CD4-positive, alpha-beta memory T cell (primary cell): ENCODE measurements at regions not wholly inside any gene's neighbourhood (a gene's known extent, or its start where the extent isn't known, plus 50 kb on each side); places are given as distances from the start of the nearest gene placed in this dataset.
"Not testable (repeated sequence)": the region's sequence is repeated elsewhere in the genome, so short reads cannot be mapped to it uniquely, and the experiment has no call there.

Experiments used
- CTCF ChIA-PET: fragments of 350-600 bp; sonication (Branson Sonifier 250); formaldehyde crosslinking; loops from one replicate; lab custom pipeline; 2021; ENCODE audit warnings: inconsistent platforms; ENCODE audit not compliant: partially characterized antibody; lab: Charles Lee
- POLR2A ChIA-PET: fragments of 350-600 bp; sonication (Branson Sonifier 250); formaldehyde crosslinking; loops from one replicate; lab custom pipeline; 2021; ENCODE audit not compliant: partially characterized antibody; lab: Charles Lee
- DNase-seq, 5 donors: peaks; one replicate each; pipeline versions ENCODE4 v3.0.0 to v3.0.0-alpha.2; 2020 to 2022; ENCODE audit warnings: mixed read lengths in 1 of 5
- H3K27ac ChIP-seq: one replicate; pipeline ENCODE4 v1.7.0; 2013; ENCODE audit warnings: low read depth, low read length
- H3K27me3 ChIP-seq: 2 replicates; pipeline ENCODE4 v1.7.0; 2013; ENCODE audit warnings: mild to moderate bottlenecking, low read length, moderate library complexity; ENCODE audit not compliant: insufficient read depth
- H3K36me3 ChIP-seq: 2 replicates; pipeline ENCODE4 v1.7.0; 2013; ENCODE audit warnings: mild to moderate bottlenecking, low read length, moderate library complexity; ENCODE audit not compliant: insufficient read depth
- H3K4me1 ChIP-seq: 2 replicates; pipeline ENCODE4 v1.7.0; 2013; ENCODE audit warnings: mild to moderate bottlenecking, low read length, moderate library complexity; ENCODE audit not compliant: insufficient read depth
- H3K4me3 ChIP-seq, 2 donors: one replicate each; pipeline ENCODE4 v1.7.0; 2013; ENCODE audit warnings: low read length in 2 of 2, mild to moderate bottlenecking in 1 of 2
- H3K9me3 ChIP-seq, 2 donors: one replicate each; pipeline ENCODE4 v1.7.0; 2013; ENCODE audit warnings: low read length in 2 of 2, control low read depth in 1 of 2; ENCODE audit not compliant: control insufficient read depth in 1 of 2
- H3K27ac Mint-ChIP-seq, 7 donors: one replicate each; pipeline ENCODE4 v1.8.0; 2020 to 2021; ENCODE audit warnings: mixed read lengths in 7 of 7, mild to moderate bottlenecking in 6 of 7, inconsistent platforms in 3 of 7, moderate library complexity in 3 of 7
- H3K27me3 Mint-ChIP-seq, 2 donors: one replicate each; pipeline ENCODE4 v1.8.0; 2020 to 2021; ENCODE audit warnings: mixed read lengths in 2 of 2
- H3K36me3 Mint-ChIP-seq, 2 donors: one replicate each; pipeline ENCODE4 v1.8.0; 2020 to 2021; ENCODE audit warnings: mixed read lengths in 2 of 2, inconsistent platforms in 1 of 2, mild to moderate bottlenecking in 1 of 2
- H3K4me1 Mint-ChIP-seq, 4 donors: one replicate each; pipeline ENCODE4 v1.8.0; 2020 to 2021; ENCODE audit warnings: mixed read lengths in 4 of 4, mild to moderate bottlenecking in 1 of 4
- H3K4me3 Mint-ChIP-seq, 8 donors: one replicate each; pipeline ENCODE4 v1.8.0; 2020 to 2021; ENCODE audit warnings: mixed read lengths in 8 of 8, mild to moderate bottlenecking in 7 of 8, moderate library complexity in 6 of 8, inconsistent platforms in 3 of 8
- H3K9me3 Mint-ChIP-seq, 8 donors: one replicate each; pipeline ENCODE4 v1.8.0; 2020 to 2021; ENCODE audit warnings: mixed read lengths in 8 of 8, mild to moderate bottlenecking in 5 of 8, inconsistent platforms in 3 of 8, moderate library complexity in 1 of 8
- intact Hi-C: fragments of 100-400 bp; cut with micrococcal nuclease; formaldehyde crosslinking; loops from one replicate; pipeline ENCODE4 v1.15.1; 2023

DNA sequence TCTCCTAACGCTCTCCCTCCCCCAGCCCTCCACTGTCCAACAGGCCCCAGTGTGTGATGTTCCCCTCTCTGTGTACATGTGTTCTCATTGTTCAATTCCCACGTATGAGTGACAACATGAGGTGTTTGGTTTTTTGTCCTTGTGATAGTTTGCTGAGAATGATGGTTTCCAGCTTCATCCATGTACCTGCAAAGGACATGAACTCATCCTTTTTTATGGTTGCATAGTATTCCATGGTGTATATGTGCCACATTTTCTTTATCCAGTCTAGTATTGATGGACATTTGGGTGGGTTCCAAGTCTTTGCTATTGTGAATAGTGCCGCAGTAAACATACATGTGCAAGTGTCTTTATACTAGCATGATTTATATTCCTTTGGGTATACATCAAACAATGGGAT is 347.4 kb downstream of the MAGEE1 start:
- H3K36me3 Mint-ChIP-seq, H3K27ac ChIP-seq, H3K27me3 Mint-ChIP-seq, DNase-seq, H3K4me3 Mint-ChIP-seq, H3K27ac Mint-ChIP-seq, H3K9me3 Mint-ChIP-seq, intact Hi-C loops, H3K4me3 ChIP-seq, H3K4me1 ChIP-seq, CTCF ChIA-PET, POLR2A ChIA-PET, H3K27me3 ChIP-seq, H3K9me3 ChIP-seq, H3K36me3 ChIP-seq, H3K4me1 Mint-ChIP-seq: not testable (repeated sequence)

DNA sequence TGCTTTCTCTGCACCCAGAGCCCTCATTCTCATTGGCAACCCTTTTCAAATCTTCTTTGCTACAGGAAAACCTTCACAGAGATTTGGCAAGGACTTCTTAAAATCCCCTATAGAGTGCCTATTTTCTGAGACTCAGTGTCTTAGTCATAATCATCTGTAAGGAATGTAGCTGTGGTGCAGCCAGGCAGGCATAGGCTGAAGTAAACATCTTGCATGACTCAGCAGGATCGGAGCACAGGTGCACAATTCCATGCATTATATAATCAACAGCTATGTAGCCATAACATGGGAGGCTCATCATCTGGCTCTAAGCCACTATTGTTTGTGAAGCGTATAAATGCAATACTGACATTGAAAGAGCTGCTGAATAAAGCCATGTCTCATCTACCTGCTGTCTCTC is 368.8 kb downstream of the MAGEE1 start:
- ChIA-PET CTCF (no interaction called here), POLR2A (no interaction called here)
- H3K4me3 ChIP-seq, result no peak overlapping the region
- H3K36me3 Mint-ChIP-seq, result no peaks in the 10 kb centered on the region
- no peaks in the 10 kb centered on the region for H3K27me3 ChIP-seq
- intact Hi-C loops, result no loop called here
- H3K9me3 ChIP-seq, result no peaks in the 10 kb centered on the region
- DNase-seq, result no peak
- H3K4me3 Mint-ChIP-seq, result no peak overlapping the region
- no peak overlapping the region for H3K27ac Mint-ChIP-seq
- H3K4me1 ChIP-seq, result no peaks in the 10 kb centered on the region
- no peaks in the 10 kb centered on the region for H3K36me3 ChIP-seq
- no peak overlapping the region for H3K27ac ChIP-seq
- no peaks in the 10 kb centered on the region for H3K9me3 Mint-ChIP-seq
- H3K4me1 Mint-ChIP-seq, result no peaks in the 10 kb centered on the region
- no peaks in the 10 kb centered on the region for H3K27me3 Mint-ChIP-seq

DNA sequence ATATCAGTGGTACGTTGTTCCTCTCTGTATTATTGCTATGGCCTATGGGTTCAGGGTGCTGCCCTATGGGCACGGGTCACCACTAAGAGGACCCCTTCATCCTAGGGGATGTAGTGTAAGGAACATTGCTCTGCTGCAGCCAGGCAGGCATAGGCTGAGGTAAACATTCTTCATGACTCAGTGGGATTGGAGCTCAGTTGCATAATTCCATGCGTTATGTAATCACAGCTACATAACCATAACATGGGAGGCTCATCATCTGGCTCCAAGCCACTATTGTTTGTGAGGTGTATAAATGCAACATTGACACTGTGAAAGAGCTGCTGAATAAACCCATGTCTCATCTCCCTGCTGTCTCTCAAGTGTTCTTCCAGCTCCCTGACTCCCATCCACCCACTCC is 375.2 kb downstream of the MAGEE1 start:
- Mint-ChIP-seq H3K27me3 (no peaks in the 10 kb centered on the region), H3K36me3 (no peaks in the 10 kb centered on the region), H3K9me3 (peaks cover 0 to 2% (median 0%) of the 10 kb centered on the region in 8 donors), H3K4me1 (no peaks in the 10 kb centered on the region), H3K4me3 (no peak overlapping the region), H3K27ac (no peak overlapping the region)
- POLR2A ChIA-PET, result no interaction called here
- Histone ChIP-seq H3K27me3 (no peaks in the 10 kb centered on the region), H3K4me1 (no peaks in the 10 kb centered on the region), H3K27ac (no peak overlapping the region), H3K9me3 (no peaks in the 10 kb centered on the region), H3K36me3 (no peaks in the 10 kb centered on the region), H3K4me3 (no peak overlapping the region)
- CTCF ChIA-PET, result no interaction called here
- DNase-seq, result no peak
- intact Hi-C loops, result no loop called here

DNA sequence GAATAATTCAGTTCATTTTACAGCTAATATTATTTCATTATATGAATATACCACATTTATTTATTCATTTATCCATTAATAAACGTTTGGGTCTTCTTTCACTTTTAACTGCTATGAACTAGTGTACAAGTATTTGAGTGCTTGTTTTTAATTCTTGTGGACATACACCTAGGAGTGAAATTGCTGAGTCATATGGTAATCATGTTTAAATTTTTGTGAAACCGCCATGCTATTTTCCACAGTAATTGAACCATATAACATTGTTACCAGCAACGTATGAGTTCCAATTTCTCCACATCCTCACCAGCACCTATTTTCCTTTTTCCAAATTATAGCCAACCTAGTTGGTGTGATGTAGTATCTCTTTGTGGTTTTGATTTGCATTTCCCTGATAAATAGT is 388.2 kb downstream of the MAGEE1 start:
- H3K4me1 Mint-ChIP-seq, result no peaks in the 10 kb centered on the region
- H3K36me3 Mint-ChIP-seq, result no peaks in the 10 kb centered on the region
- no peaks in the 10 kb centered on the region for H3K27me3 Mint-ChIP-seq
- H3K4me3 Mint-ChIP-seq, result no peak overlapping the region
- intact Hi-C loops, result no loop called here
- Histone ChIP-seq H3K9me3 (no peaks in the 10 kb centered on the region), H3K4me3 (no peak overlapping the region), H3K36me3 (no peaks in the 10 kb centered on the region), H3K4me1 (no peaks in the 10 kb centered on the region), H3K27me3 (no peaks in the 10 kb centered on the region), H3K27ac (no peak overlapping the region)
- no peak for DNase-seq
- ChIA-PET CTCF (no interaction called here), POLR2A (no interaction called here)
- peaks cover 0 to 2% (median 0%) of the 10 kb centered on the region in 8 donors for H3K9me3 Mint-ChIP-seq
- H3K27ac Mint-ChIP-seq, result no peak overlapping the region

DNA sequence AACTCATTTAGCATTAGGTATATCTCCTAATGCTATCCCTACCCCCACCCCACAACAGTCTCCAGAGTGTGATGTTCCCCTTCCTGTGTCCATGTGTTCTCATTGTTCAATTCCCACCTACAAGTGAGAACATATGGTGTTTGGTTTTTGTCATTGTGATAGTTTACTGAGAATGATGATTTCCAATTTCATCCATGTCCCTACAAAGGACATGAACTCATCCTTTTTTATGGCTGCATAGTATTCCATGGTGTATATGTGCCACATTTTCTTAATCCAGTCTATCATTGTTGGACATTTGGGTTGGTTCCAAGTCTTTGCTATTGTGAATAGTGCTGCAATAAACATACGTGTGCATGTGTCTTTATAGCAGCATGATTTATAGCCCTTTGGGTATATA is 389.8 kb downstream of the MAGEE1 start:
- intact Hi-C loops, DNase-seq, POLR2A ChIA-PET, H3K36me3 ChIP-seq, H3K9me3 ChIP-seq, CTCF ChIA-PET, H3K27me3 ChIP-seq, H3K27ac Mint-ChIP-seq, H3K4me3 ChIP-seq, H3K36me3 Mint-ChIP-seq, H3K4me3 Mint-ChIP-seq, H3K27ac ChIP-seq, H3K4me1 ChIP-seq, H3K4me1 Mint-ChIP-seq, H3K27me3 Mint-ChIP-seq, H3K9me3 Mint-ChIP-seq: not testable (repeated sequence)

DNA sequence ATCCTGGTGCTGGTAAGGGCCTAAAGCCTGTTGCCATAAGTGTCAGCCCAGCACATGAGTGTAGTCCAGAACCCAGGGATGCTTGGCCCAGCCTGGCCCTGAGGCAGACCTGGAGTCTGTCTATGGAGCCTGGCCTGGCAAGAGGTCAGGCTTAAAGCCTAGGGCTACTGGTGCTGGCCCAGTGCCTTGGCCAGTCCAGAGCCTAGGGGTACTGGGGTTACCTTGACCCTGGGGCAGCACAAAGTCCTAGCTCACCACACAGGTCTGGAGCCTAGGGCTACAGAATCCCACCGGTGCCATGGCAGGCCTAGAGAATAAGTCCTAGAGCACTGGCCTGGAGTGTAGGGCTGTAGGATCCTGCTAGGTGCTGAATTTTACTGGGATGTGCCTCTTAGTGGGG is 393.8 kb downstream of the MAGEE1 start:
- ChIA-PET POLR2A (no interaction called here), CTCF (no interaction called here)
- H3K36me3 ChIP-seq, result no peaks in the 10 kb centered on the region
- Mint-ChIP-seq H3K4me3 (no peak overlapping the region), H3K27ac (no peak overlapping the region), H3K9me3 (peaks cover 0 to 4% (median 0%) of the 10 kb centered on the region in 8 donors), H3K36me3 (no peaks in the 10 kb centered on the region), H3K27me3 (no peaks in the 10 kb centered on the region), H3K4me1 (no peaks in the 10 kb centered on the region)
- DNase-seq, result no peak
- no peaks in the 10 kb centered on the region for H3K9me3 ChIP-seq
- intact Hi-C loops, result no loop called here
- H3K4me3 ChIP-seq, result no peak overlapping the region
- H3K27me3 ChIP-seq, result no peaks in the 10 kb centered on the region
- no peaks in the 10 kb centered on the region for H3K4me1 ChIP-seq
- no peak overlapping the region for H3K27ac ChIP-seq

DNA sequence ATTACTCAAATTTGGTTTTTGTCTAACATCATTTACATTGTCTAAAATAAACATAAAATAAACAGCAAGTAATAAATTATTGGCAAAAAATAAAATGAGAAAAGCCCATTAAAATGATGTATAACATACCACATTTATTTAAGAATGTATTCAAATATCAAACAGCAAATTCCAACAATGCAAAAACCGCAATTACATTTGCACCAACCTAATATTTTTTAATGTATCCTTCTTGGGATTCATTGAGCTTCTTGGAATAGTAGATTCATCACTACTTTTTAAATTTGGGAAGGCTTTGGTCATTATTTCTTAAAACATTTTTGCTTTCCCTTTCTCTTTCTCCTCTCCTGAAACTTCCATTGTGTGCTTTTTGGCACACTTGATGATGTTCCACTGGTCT is 400.2 kb downstream of the MAGEE1 start:
- Histone ChIP-seq H3K4me1 (no peaks in the 10 kb centered on the region), H3K4me3 (no peak overlapping the region), H3K36me3 (no peaks in the 10 kb centered on the region), H3K9me3 (no peaks in the 10 kb centered on the region), H3K27ac (no peak overlapping the region), H3K27me3 (no peaks in the 10 kb centered on the region)
- CTCF ChIA-PET, result no interaction called here
- no peaks in the 10 kb centered on the region for H3K9me3 Mint-ChIP-seq
- H3K4me3 Mint-ChIP-seq, result no peak overlapping the region
- intact Hi-C loops, result no loop called here
- no peaks in the 10 kb centered on the region for H3K27me3 Mint-ChIP-seq
- H3K4me1 Mint-ChIP-seq, result no peaks in the 10 kb centered on the region
- POLR2A ChIA-PET, result no interaction called here
- DNase-seq, result no peak
- no peak overlapping the region for H3K27ac Mint-ChIP-seq
- H3K36me3 Mint-ChIP-seq, result no peaks in the 10 kb centered on the region

DNA sequence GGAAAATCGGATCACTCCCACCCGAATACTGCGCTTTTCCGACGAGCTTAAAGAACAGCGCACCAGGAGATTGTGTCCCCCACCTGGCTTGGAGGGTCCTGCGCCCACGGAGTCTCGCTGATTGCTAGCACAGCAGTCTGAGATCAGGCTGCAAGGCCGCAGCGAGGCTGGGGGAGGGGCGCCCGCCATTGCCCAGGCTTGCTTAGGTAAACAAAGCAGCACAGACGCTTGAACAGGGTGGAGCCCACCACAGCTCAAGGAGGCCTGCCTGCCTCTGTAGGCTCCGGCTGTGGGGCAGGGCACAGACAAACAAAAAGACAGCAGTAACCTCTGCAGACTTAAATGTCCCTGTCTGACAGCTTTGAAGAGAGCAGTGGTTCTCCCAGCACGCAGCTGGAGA is 413.4 kb downstream of the MAGEE1 start:
- CTCF ChIA-PET, H3K4me3 Mint-ChIP-seq, H3K27me3 ChIP-seq, POLR2A ChIA-PET, H3K27me3 Mint-ChIP-seq, H3K36me3 Mint-ChIP-seq, intact Hi-C loops, H3K9me3 Mint-ChIP-seq, DNase-seq, H3K9me3 ChIP-seq, H3K4me1 Mint-ChIP-seq, H3K36me3 ChIP-seq, H3K27ac ChIP-seq, H3K4me1 ChIP-seq, H3K27ac Mint-ChIP-seq, H3K4me3 ChIP-seq: not testable (repeated sequence)
